OCI-LY7 (cell line): ENCODE measurements at regions not wholly inside any gene's neighbourhood (a gene's known extent, or its start where the extent isn't known, plus 50 kb on each side); places are given as distances from the start of the nearest gene placed in this dataset.
"Not testable (repeated sequence)": the region's sequence is repeated elsewhere in the genome, so short reads cannot be mapped to it uniquely, and the experiment has no call there.

Experiments
- BruUV-seq: library from RNA; stranded (reverse); fragments of 400-500 nt; replicated peaks from 2 replicates; lab custom pipeline; 2021; lab: Mats Ljungman, UMichigan
- CTCF ChIA-PET: fragments of 300-600 bp; sonication (Branson Sonifier 250); formaldehyde crosslinking; loops from one replicate; lab custom pipeline; 2022; ENCODE audit warnings: antibody characterized with exemption; ENCODE audit not compliant: unreplicated experiment; lab: Charles Lee
- POLR2A ChIA-PET: fragments of 300-600 bp; sonication (Branson Sonifier 250); formaldehyde crosslinking; loops from one replicate; lab custom pipeline; 2022; ENCODE audit warnings: antibody characterized with exemption; lab: Charles Lee
- DNase-seq: peaks from one replicate; pipeline ENCODE4 v3.0.0-alpha.2; 2015; ENCODE audit warnings: low spot score
- H2AFZ ChIP-seq: fragments of 200-600 bp; sonication (generic), shearing (Covaris generic); 2 replicates; pipeline ENCODE4 v1.6.1; 2014; ENCODE audit warnings: mild to moderate bottlenecking, antibody characterized with exemption, low read length, moderate library complexity
- H3K27ac ChIP-seq: fragments of 200-600 bp; sonication (generic); 2 replicates; pipeline ENCODE4 v1.5.1; 2014; ENCODE audit warnings: mixed run types, low read depth, mild to moderate bottlenecking, moderate library complexity, low read length, inconsistent platforms; ENCODE audit not compliant: poor library complexity, severe bottlenecking
- H3K36me3 ChIP-seq: fragments of 200-600 bp; sonication (generic); 2 replicates; pipeline ENCODE4 v1.6.1; 2014; ENCODE audit warnings: mild to moderate bottlenecking, antibody characterized with exemption, low read length, moderate library complexity, mixed read lengths; ENCODE audit not compliant: insufficient read depth
- H3K4me1 ChIP-seq: fragments of 200-600 bp; sonication (generic); 2 replicates; pipeline ENCODE4 v1.5.1; 2014; ENCODE audit warnings: mild to moderate bottlenecking, low read length; ENCODE audit not compliant: insufficient read depth, poor library complexity, severe bottlenecking
- H3K4me2 ChIP-seq: fragments of 200-600 bp; sonication (generic); 2 replicates; pipeline ENCODE4 v1.6.1; 2014; ENCODE audit warnings: mild to moderate bottlenecking, low read length
- H3K4me3 ChIP-seq: fragments of 200-600 bp; sonication (generic); 2 replicates; pipeline ENCODE4 v1.5.1; 2014; ENCODE audit warnings: mild to moderate bottlenecking, low read depth, low read length; ENCODE audit not compliant: poor library complexity, severe bottlenecking
- H3K79me2 ChIP-seq: fragments of 200-600 bp; sonication (generic); 2 replicates; pipeline ENCODE4 v1.6.1; 2016; ENCODE audit warnings: low read depth, mild to moderate bottlenecking, low read length, moderate library complexity, mixed read lengths; ENCODE audit not compliant: insufficient read depth
- H3K9me2 ChIP-seq: fragments of 200-600 bp; sonication (generic); 2 replicates; pipeline ENCODE4 v1.6.1; 2016; ENCODE audit warnings: mild to moderate bottlenecking, low read length, mixed read lengths; ENCODE audit not compliant: insufficient read depth
- H3K9me3 ChIP-seq: fragments of 200-600 bp; sonication (generic); 2 replicates; pipeline ENCODE4 v1.6.1; 2014; ENCODE audit warnings: mild to moderate bottlenecking, mixed run types, low read length, mixed read lengths
- H4K20me1 ChIP-seq: fragments of 200-600 bp; sonication (generic); 2 replicates; pipeline ENCODE4 v1.6.1; 2014; ENCODE audit warnings: mild to moderate bottlenecking, antibody characterized with exemption, low read length, moderate library complexity, mixed read lengths; ENCODE audit not compliant: insufficient read depth
- CTCF ChIP-seq: fragments of 200-600 bp; sonication (generic); conservative IDR thresholded peaks from 2 replicates; pipeline ENCODE4 v1.5.1; 2014; ENCODE audit warnings: mild to moderate bottlenecking, antibody characterized with exemption, low read length, moderate library complexity, mixed read lengths
- EZH2phosphoT487 ChIP-seq: fragments of 200-600 bp; sonication (generic); IDR thresholded peaks from 2 replicates; pipeline ENCODE4 v1.6.1; 2018; ENCODE audit warnings: low read depth, borderline replicate concordance, mild to moderate bottlenecking, mixed run types, antibody characterized with exemption, low read length, moderate library complexity, mixed read lengths
- intact Hi-C: fragments of 100-400 bp; cut with micrococcal nuclease; formaldehyde crosslinking; loops from one replicate; pipeline ENCODE4 v1.10.0; 2022; ENCODE audit not compliant: unreplicated experiment

GRCh38 chr20:40908309-40908708, 120.3 kb upstream of the TOP1 start:
- ChIA-PET POLR2A (interaction anchor here (1.0 kb wide), 1 partner anchor 74 kb away, joined by 3 read pairs; no protein-coding TSS in a partner anchor), CTCF (no interaction called here)
- Histone ChIP-seq H3K9me3 (no peaks in the 10 kb centered on the region), H2AFZ (no peak overlapping the region), H4K20me1 (no peaks in the 10 kb centered on the region), H3K4me1 (no peaks in the 10 kb centered on the region), H3K79me2 (no peaks in the 10 kb centered on the region), H3K27ac (no peak overlapping the region), H3K9me2 (no peaks in the 10 kb centered on the region), H3K36me3 (no peaks in the 10 kb centered on the region), H3K4me2 (no peak overlapping the region), H3K4me3 (no peak overlapping the region)
- intact Hi-C loops: no loop called here
- no peak for DNase-seq
- no peak for TF ChIP-seq CTCF
- TF ChIP-seq EZH2phosphoT487: no peak
- BruUV-seq: no TSS peak

- H3K4me3 ChIP-seq, H3K9me2 ChIP-seq, H3K79me2 ChIP-seq, POLR2A ChIA-PET, DNase-seq, H3K36me3 ChIP-seq, H3K27ac ChIP-seq, H4K20me1 ChIP-seq, H2AFZ ChIP-seq, BruUV-seq, H3K4me2 ChIP-seq, intact Hi-C loops, H3K9me3 ChIP-seq, H3K4me1 ChIP-seq: not testable (repeated sequence)
- CTCF ChIA-PET: interaction anchor here (0.6 kb wide), 1 partner anchor 102 kb away, joined by 3 read pairs; no protein-coding TSS in a partner anchor
These were observed 119.1 kb upstream of the TOP1 start for GRCh38 chr20:40909489-40909888.

GRCh38 chr20:40910436-40910835, 118.2 kb upstream of the TOP1 start:
- H3K36me3 ChIP-seq, intact Hi-C loops, H2AFZ ChIP-seq, BruUV-seq, H3K9me2 ChIP-seq, CTCF ChIA-PET, H4K20me1 ChIP-seq, H3K9me3 ChIP-seq, H3K27ac ChIP-seq, POLR2A ChIA-PET, H3K4me2 ChIP-seq, H3K4me1 ChIP-seq, DNase-seq, H3K79me2 ChIP-seq, H3K4me3 ChIP-seq: not testable (repeated sequence)

- H3K4me3 ChIP-seq, intact Hi-C loops, H2AFZ ChIP-seq, POLR2A ChIA-PET, H3K4me2 ChIP-seq, BruUV-seq, H3K9me3 ChIP-seq, H3K36me3 ChIP-seq, H3K79me2 ChIP-seq, CTCF ChIA-PET, H3K9me2 ChIP-seq, H4K20me1 ChIP-seq, H3K27ac ChIP-seq, DNase-seq, H3K4me1 ChIP-seq: not testable (repeated sequence)
These were observed 117.5 kb upstream of the TOP1 start for GRCh38 chr20:40911152-40911551.
